ENCODE measurements at regions not wholly inside any gene's neighbourhood (a gene's known extent, or its start where the extent isn't known, plus 50 kb on each side); places are given as distances from the start of the nearest gene placed in this dataset.

DNA sequence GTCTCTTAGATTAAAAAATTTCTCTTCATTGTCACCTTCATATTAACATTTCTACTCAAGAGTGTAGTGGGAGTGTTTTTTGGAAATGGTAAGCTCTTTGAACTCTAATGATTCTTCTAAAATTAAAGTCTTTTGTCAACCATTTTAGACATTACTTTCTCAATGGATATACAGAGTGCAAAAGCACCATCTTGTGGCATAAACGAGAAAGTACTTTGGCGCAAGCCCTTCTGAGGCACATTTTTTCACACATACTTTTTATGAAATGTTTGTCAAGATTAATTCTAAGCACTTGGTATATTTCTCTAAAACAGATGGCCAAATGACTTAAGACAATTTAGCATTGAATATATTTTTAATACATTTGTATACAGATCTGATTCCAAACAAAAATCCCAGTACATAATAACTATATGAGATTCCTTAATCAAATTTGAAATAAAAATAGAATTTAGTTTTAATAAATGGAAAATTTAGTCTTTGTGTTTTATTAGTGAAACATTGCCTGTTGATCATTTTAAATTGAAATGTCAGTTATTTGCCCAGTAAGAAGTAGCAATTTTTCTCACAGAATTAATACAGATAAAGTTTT is 63.3 kb upstream of the GALNT5 start:
- TF ChIP-seq GATA3 (IDR thresholded peaks at IDR 0.05; ENCODE audit: low read depth, low read length) (no peak), GATA2 (IDR thresholded peaks at IDR 0.05; ENCODE audit: low read depth, low read length) (no peak)

DNA sequence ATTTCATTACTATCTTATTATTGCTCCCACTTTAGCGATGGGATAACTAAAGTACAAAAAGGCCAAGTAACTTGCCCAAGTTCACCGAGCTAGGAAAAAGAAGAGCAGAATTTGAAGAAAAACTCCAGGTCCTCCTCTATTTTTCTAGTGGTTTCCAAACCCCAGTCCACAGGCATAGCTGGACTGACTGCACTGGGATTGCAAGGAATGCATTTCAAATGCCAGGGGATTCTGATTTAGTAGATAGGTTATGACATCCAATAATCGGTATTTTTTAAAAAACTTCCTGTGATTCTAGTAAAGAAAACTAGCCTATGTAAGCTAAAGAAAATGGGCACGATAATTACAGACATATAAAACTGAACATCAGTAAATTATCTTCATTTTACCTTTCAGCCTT is 62.7 kb upstream of the GALNT5 start:
- TF ChIP-seq GATA2 (IDR thresholded peaks at IDR 0.05; ENCODE audit: low read depth, low read length) (no peak), GATA3 (IDR thresholded peaks at IDR 0.05; ENCODE audit: low read depth, low read length) (no peak)

DNA sequence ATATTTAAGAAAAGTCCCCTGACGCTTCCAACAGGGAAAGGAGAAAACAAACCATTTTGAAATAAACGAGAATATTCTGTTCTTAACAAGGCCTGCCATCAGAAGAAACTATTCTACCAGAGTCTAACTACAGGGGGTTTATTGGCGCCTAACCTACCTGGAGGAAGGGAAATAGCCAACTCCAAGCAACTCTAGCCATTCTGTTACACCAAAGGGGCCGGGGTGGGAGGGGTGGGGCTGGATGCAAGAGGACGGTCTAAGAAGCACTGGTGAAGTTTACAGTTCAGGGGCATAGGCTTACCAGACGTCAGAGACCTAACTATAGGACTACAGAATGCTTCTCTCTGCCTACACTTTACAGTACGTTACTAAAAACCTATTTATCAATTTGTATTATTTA is 60.5 kb upstream of the GALNT5 start:
- TF ChIP-seq GATA2 (IDR thresholded peaks at IDR 0.05; ENCODE audit: low read depth, low read length) (no peak), GATA3 (IDR thresholded peaks at IDR 0.05; ENCODE audit: low read depth, low read length) (no peak)

- TF ChIP-seq GATA2 (IDR thresholded peaks at IDR 0.05; ENCODE audit: low read depth, low read length) (no peak), GATA3 (IDR thresholded peaks at IDR 0.05; ENCODE audit: low read depth, low read length) (no peak)
Measured at GRCh38 chr2:157197848-157198247, 59.7 kb upstream of the GALNT5 start.

GRCh38 chr2:157203651-157204050 is 53.9 kb upstream of the GALNT5 start:
- TF ChIP-seq GATA2 (IDR thresholded peaks at IDR 0.05; ENCODE audit: low read depth, low read length) = no peak

- TF ChIP-seq GATA2 (IDR thresholded peaks at IDR 0.05; ENCODE audit: low read depth, low read length) = no peak
- no peak for TF ChIP-seq GATA3 (IDR thresholded peaks at IDR 0.05; ENCODE audit: low read depth, low read length)
Measured at GRCh38 chr2:157204401-157204800, 53.1 kb upstream of the GALNT5 start.

DNA sequence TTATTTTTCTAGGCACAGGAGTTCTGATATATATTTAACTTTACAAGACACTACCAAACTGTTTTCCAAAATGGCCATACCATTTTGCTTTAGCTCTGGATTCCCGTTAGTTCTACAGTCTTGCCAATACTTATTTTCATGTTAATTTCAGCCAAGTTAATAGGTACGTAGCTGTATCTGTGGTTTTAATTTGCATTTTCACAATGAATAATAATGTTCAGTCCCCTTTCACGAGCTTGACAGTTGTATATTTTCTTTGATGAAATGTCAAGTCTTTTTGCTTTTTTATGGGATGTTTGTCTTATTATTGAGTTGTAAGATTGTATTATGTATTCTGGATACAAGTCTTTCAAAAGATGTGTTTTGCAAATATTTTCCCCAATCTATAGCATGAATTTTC is 50.6 kb upstream of the GALNT5 start:
- TF ChIP-seq GATA3 (IDR thresholded peaks at IDR 0.05; ENCODE audit: low read depth, low read length) (no peak), GATA2 (IDR thresholded peaks at IDR 0.05; ENCODE audit: low read depth, low read length) (no peak)
